ENCODE measurements at regions not wholly inside any gene's neighbourhood (a gene's known extent, or its start where the extent isn't known, plus 50 kb on each side); places are given as distances from the start of the nearest gene placed in this dataset.
"Not testable (repeated sequence)": the region's sequence is repeated elsewhere in the genome, so short reads cannot be mapped to it uniquely, and the experiment has no call there.

DNA sequence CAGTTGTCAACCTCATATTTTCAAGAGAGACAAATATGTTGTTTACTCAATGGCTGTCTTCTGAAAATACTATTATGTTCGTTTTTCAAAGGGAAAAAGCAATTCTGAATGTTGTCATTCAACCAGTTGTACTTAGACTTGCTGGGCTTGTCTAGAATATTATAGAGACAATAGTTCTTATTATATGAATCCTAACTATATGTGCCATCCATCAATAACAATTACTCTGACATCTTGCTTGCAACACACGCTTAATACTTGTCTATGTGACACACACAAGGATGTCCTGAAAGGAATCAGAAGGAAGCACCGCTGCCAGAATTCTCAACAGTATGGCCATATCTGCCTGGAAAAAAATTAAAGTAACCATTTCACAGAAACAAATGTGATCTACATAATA, 283.3 kb upstream of the NRSN1 start:
- TF ChIP-seq EZH2phosphoT487 (IDR thresholded peaks at IDR 0.05; ENCODE audit: borderline replicate concordance, low read length) (no peak), CTCF (IDR thresholded peaks at IDR 0.05; ENCODE audit: low read depth, low read length, poor library complexity, severe bottlenecking) (no peak)
- no peaks in the 10 kb centered on the region for H3K27me3 ChIP-seq (ENCODE audit: control insufficient read depth, low read length)
- no peak overlapping the region for H3K4me2 ChIP-seq (ENCODE audit: low read length)
- H3K4me1 ChIP-seq (ENCODE audit: control insufficient read depth, low read length): no peaks in the 10 kb centered on the region
- no peaks in the 10 kb centered on the region for H3K9me3 ChIP-seq (ENCODE audit: control insufficient read depth, insufficient read depth, low read length)
- H4K20me1 ChIP-seq (ENCODE audit: control insufficient read depth, insufficient read depth, low read depth, low read length): no peaks in the 10 kb centered on the region
- no peaks in the 10 kb centered on the region for H3F3A ChIP-seq (ENCODE audit: control insufficient read depth, insufficient read depth)
- no peak overlapping the region for H3K27ac ChIP-seq (ENCODE audit: low read depth, low read length)
- H3K4me3 ChIP-seq (ENCODE audit: low read length): no peak overlapping the region
- H3K36me3 ChIP-seq (ENCODE audit: control insufficient read depth, low read length): no peaks in the 10 kb centered on the region
- no peaks in the 10 kb centered on the region for H3K9me2 ChIP-seq (replicated peaks; ENCODE audit: control insufficient read depth, low read length)
- no peaks in the 10 kb centered on the region for H3K79me2 ChIP-seq (ENCODE audit: control insufficient read depth, low read length)

DNA sequence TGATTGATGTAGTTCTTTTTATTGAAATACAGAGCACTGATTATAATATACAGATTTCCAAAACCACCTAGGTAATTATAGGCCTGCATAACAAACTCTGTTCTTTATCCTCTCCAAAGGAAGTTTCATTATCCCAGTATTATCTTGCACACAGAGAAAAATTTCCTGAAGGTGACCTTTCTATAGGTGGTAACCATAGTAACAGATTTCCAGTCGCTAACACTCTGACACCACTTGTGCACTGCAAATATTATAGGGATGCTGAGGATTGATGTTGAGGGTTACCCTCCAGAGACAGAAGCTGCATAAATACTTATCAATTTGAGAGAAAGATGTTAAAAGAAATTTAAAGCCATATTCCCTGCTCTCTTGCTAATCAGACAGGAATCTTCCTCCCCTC, 274.5 kb upstream of the NRSN1 start:
- TF ChIP-seq EZH2phosphoT487 (IDR thresholded peaks at IDR 0.05; ENCODE audit: borderline replicate concordance, low read length) (no peak), CTCF (IDR thresholded peaks at IDR 0.05; ENCODE audit: low read depth, low read length, poor library complexity, severe bottlenecking) (no peak)
- H3K79me2 ChIP-seq (ENCODE audit: control insufficient read depth, low read length): no peaks in the 10 kb centered on the region
- H3F3A ChIP-seq (ENCODE audit: control insufficient read depth, insufficient read depth): no peaks in the 10 kb centered on the region
- H3K9me2 ChIP-seq (replicated peaks; ENCODE audit: control insufficient read depth, low read length): no peaks in the 10 kb centered on the region
- no peaks in the 10 kb centered on the region for H3K9me3 ChIP-seq (ENCODE audit: control insufficient read depth, insufficient read depth, low read length)
- no peaks in the 10 kb centered on the region for H3K36me3 ChIP-seq (ENCODE audit: control insufficient read depth, low read length)
- H3K27me3 ChIP-seq (ENCODE audit: control insufficient read depth, low read length): no peaks in the 10 kb centered on the region
- H3K4me3 ChIP-seq (ENCODE audit: low read length): no peak overlapping the region
- no peaks in the 10 kb centered on the region for H3K4me1 ChIP-seq (ENCODE audit: control insufficient read depth, low read length)
- H3K4me2 ChIP-seq (ENCODE audit: low read length): no peak overlapping the region
- H3K27ac ChIP-seq (ENCODE audit: low read depth, low read length): no peak overlapping the region
- H4K20me1 ChIP-seq (ENCODE audit: control insufficient read depth, insufficient read depth, low read depth, low read length): no peaks in the 10 kb centered on the region

- not testable (repeated sequence) for H3K9me3 ChIP-seq (ENCODE audit: control insufficient read depth, insufficient read depth, low read length); H3K36me3 ChIP-seq (ENCODE audit: control insufficient read depth, low read length); H3K9me2 ChIP-seq (replicated peaks; ENCODE audit: control insufficient read depth, low read length); H3K79me2 ChIP-seq (ENCODE audit: control insufficient read depth, low read length); H3F3A ChIP-seq (ENCODE audit: control insufficient read depth, insufficient read depth); H3K4me1 ChIP-seq (ENCODE audit: control insufficient read depth, low read length); H4K20me1 ChIP-seq (ENCODE audit: control insufficient read depth, insufficient read depth, low read depth, low read length); H3K27me3 ChIP-seq (ENCODE audit: control insufficient read depth, low read length); H3K27ac ChIP-seq (ENCODE audit: low read depth, low read length); H3K4me2 ChIP-seq (ENCODE audit: low read length); H3K4me3 ChIP-seq (ENCODE audit: low read length)
Observed at GRCh38 chr6:23853566-23854133, 272.4 kb upstream of the NRSN1 start.

DNA sequence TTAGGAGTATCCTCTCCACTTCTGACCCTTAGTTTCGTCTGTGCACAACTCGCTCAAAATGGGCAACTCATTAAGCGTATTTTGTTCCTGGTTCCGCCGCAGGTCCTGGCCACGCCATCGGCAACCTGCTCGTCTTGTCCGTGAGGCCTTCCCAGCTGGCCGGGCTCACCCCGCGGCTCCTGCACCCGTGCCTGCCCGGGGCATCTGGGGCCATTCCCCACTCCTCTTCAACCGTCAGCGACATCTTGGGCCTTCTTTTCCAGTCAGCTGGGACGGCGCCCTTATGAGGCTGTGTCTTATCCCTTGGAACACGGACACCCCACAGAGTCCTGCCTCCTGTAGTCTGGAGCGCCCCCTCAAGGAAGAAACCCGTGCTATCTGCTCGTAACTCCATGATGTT, 271.9 kb upstream of the NRSN1 start:
- H3K4me3 ChIP-seq (ENCODE audit: low read length); H3K4me1 ChIP-seq (ENCODE audit: control insufficient read depth, low read length); H4K20me1 ChIP-seq (ENCODE audit: control insufficient read depth, insufficient read depth, low read depth, low read length); H3K9me2 ChIP-seq (replicated peaks; ENCODE audit: control insufficient read depth, low read length); H3K27me3 ChIP-seq (ENCODE audit: control insufficient read depth, low read length); H3K9me3 ChIP-seq (ENCODE audit: control insufficient read depth, insufficient read depth, low read length); H3K36me3 ChIP-seq (ENCODE audit: control insufficient read depth, low read length); H3F3A ChIP-seq (ENCODE audit: control insufficient read depth, insufficient read depth); H3K79me2 ChIP-seq (ENCODE audit: control insufficient read depth, low read length); H3K4me2 ChIP-seq (ENCODE audit: low read length); H3K27ac ChIP-seq (ENCODE audit: low read depth, low read length): not testable (repeated sequence)

Measured in DOHH2 (cell line).